ENCODE measurements at regions not wholly inside any gene's neighbourhood (a gene's known extent, or its start where the extent isn't known, plus 50 kb on each side); places are given as distances from the start of the nearest gene placed in this dataset.
"Not testable (repeated sequence)": the region's sequence is repeated elsewhere in the genome, so short reads cannot be mapped to it uniquely, and the experiment has no call there.

- no peaks in the 10 kb centered on the region for H3K9me3 Mint-ChIP-seq
- H3K36me3 ChIP-seq (ENCODE audit: insufficient read depth, low read length) = no peaks in the 10 kb centered on the region
- peaks cover 15 to 44% (median 27%) of the 10 kb centered on the region in 3 donors for H3K4me1 Mint-ChIP-seq
- H3K4me3 ChIP-seq (ENCODE audit: low read length) = no peak overlapping the region
- no peak overlapping the region for H3K4me3 Mint-ChIP-seq
- H3K27ac ChIP-seq (ENCODE audit: low read depth, low read length) = no peak overlapping the region
- peaks cover 32% of the 10 kb centered on the region for H3K4me1 ChIP-seq (ENCODE audit: insufficient read depth, low read length)
- H3K27ac Mint-ChIP-seq = no peak overlapping the region
- ChIA-PET POLR2A (no interaction called here), CTCF (no interaction called here)
- no peaks in the 10 kb centered on the region for H3K9me3 ChIP-seq (ENCODE audit: low read length)
- DNase-seq = no peak
- H3K27me3 Mint-ChIP-seq = peaks cover 24 to 38% of the 10 kb centered on the region in 2 donors
- no peaks in the 10 kb centered on the region for H3K27me3 ChIP-seq (ENCODE audit: insufficient read depth, low read length, poor library complexity, severe bottlenecking)
- H3K36me3 Mint-ChIP-seq = no peaks in the 10 kb centered on the region
These were observed 69.8 kb upstream of the SNX9 start for GRCh38 chr6:157753291-157753690.

DNA sequence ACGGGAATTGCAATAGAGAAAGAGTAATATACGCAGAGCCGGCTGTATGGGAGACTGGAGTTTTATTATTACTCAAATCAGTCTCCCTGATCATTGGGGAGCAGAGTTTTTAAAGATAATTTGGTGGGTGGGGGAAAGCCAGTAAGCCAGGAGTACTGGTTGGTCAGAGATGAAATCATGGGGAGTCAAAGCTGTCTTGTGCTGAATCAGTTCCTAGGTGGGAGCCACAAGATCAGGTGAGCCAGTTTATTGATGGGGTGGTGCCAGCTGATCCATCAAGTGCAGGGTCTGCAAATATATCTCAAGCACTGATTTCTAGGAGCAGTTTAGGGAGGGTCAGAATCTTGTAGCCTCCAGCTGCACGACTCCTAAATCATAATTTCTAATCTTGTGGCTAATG, 69.2 kb upstream of the SNX9 start:
- H3K27me3 ChIP-seq (ENCODE audit: insufficient read depth, low read length, poor library complexity, severe bottlenecking); H3K4me3 Mint-ChIP-seq; DNase-seq; H3K36me3 Mint-ChIP-seq; H3K27ac ChIP-seq (ENCODE audit: low read depth, low read length); H3K36me3 ChIP-seq (ENCODE audit: insufficient read depth, low read length); H3K27ac Mint-ChIP-seq; H3K4me3 ChIP-seq (ENCODE audit: low read length); H3K9me3 Mint-ChIP-seq; H3K9me3 ChIP-seq (ENCODE audit: low read length); POLR2A ChIA-PET: not testable (repeated sequence)
- CTCF ChIA-PET = interaction anchor here (11.4 kb wide), 1 partner anchor 123 kb away, joined by 157 read pairs; no protein-coding TSS in a partner anchor
- Mint-ChIP-seq H3K27me3 (peaks cover 25 to 37% of the 10 kb centered on the region in 2 donors), H3K4me1 (peaks cover 13 to 48% (median 26%) of the 10 kb centered on the region in 3 donors)
- H3K4me1 ChIP-seq (ENCODE audit: insufficient read depth, low read length) = peaks cover 27% of the 10 kb centered on the region

- peak in 1 of 5 donors; percentile 37 for DNase-seq
- H3K27me3 Mint-ChIP-seq = peaks cover 25 to 33% of the 10 kb centered on the region in 2 donors
- ChIA-PET CTCF (interaction anchor here (11.4 kb wide), 1 partner anchor 123 kb away, joined by 157 read pairs; no protein-coding TSS in a partner anchor), POLR2A (no interaction called here)
- H3K4me1 Mint-ChIP-seq = peaks cover 10 to 45% (median 24%) of the 10 kb centered on the region in 3 donors
- no peak overlapping the region for H3K27ac ChIP-seq (ENCODE audit: low read depth, low read length)
- no peaks in the 10 kb centered on the region for H3K9me3 ChIP-seq (ENCODE audit: low read length)
- no peaks in the 10 kb centered on the region for H3K36me3 Mint-ChIP-seq
- no peak overlapping the region for H3K4me3 ChIP-seq (ENCODE audit: low read length)
- H3K9me3 Mint-ChIP-seq = no peaks in the 10 kb centered on the region
- peaks cover 23% of the 10 kb centered on the region for H3K4me1 ChIP-seq (ENCODE audit: insufficient read depth, low read length)
- H3K36me3 ChIP-seq (ENCODE audit: insufficient read depth, low read length) = no peaks in the 10 kb centered on the region
- no peaks in the 10 kb centered on the region for H3K27me3 ChIP-seq (ENCODE audit: insufficient read depth, low read length, poor library complexity, severe bottlenecking)
- H3K27ac Mint-ChIP-seq = peak overlapping the region in 1 of 8 donors; percentile 72
- no peak overlapping the region for H3K4me3 Mint-ChIP-seq
These were observed 68.7 kb upstream of the SNX9 start for GRCh38 chr6:157754351-157754750.

DNA sequence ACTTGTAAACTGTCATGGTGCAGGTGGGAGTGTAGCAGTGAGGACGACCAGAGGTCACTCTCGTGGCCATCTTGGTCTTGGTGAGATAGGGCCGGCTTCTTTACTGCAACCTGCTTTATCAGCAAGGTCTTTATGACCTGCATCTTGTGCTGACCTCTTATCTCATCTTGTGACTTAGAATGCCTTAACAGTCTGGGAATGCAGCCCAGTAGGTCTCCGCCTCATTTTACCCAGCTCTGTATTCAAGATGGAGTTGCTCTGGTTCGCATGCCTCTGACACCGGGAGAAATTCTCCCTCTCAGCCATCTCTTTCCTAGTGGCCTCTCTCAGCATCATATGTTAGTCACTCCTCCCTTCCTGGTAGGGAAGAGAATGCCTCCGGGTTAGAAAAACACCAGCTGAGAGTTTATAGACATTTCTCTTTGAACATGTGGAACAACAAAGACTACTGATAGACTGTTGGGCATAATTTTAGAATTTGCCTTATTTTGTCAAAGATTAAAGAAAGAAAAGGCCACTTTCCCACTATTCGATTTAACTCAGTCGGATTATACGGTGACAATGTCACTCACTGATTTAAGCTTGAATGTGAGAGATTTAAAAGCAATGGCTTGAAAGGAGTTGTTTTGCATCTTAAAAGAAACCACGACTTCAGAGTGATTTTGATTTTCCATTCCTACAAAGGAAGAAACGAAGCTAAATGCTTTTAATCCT, 67.9 kb upstream of the SNX9 start:
- peak overlapping the region in 3 of 8 donors; percentile 20 to 74 (median 34) for H3K27ac Mint-ChIP-seq
- peaks cover 10 to 47% (median 25%) of the 10 kb centered on the region in 3 donors for H3K4me1 Mint-ChIP-seq
- no peaks in the 10 kb centered on the region for H3K36me3 ChIP-seq (ENCODE audit: insufficient read depth, low read length)
- no peaks in the 10 kb centered on the region for H3K36me3 Mint-ChIP-seq
- DNase-seq = no peak
- no peaks in the 10 kb centered on the region for H3K9me3 ChIP-seq (ENCODE audit: low read length)
- no peaks in the 10 kb centered on the region for H3K9me3 Mint-ChIP-seq
- H3K4me3 ChIP-seq (ENCODE audit: low read length) = no peak overlapping the region
- peak overlapping the region in 1 of 7 donors; percentile 41 for H3K4me3 Mint-ChIP-seq
- POLR2A ChIA-PET = interaction anchor here (1.1 kb wide), 1 partner anchor 118 kb away, joined by 4 read pairs; no protein-coding TSS in a partner anchor
- CTCF ChIA-PET = interaction anchor here (1.5 to 11.4 kb wide), 10 partner anchors 10 to 321 kb away, joined by 3 to 157 read pairs (median 10); no protein-coding TSS in a partner anchor
- peaks cover 25 to 30% of the 10 kb centered on the region in 2 donors for H3K27me3 Mint-ChIP-seq
- H3K27me3 ChIP-seq (ENCODE audit: insufficient read depth, low read length, poor library complexity, severe bottlenecking) = no peaks in the 10 kb centered on the region
- no peak overlapping the region for H3K27ac ChIP-seq (ENCODE audit: low read depth, low read length)
- H3K4me1 ChIP-seq (ENCODE audit: insufficient read depth, low read length) = peaks cover 24% of the 10 kb centered on the region

- Histone ChIP-seq H3K9me3 (ENCODE audit: low read length) (no peaks in the 10 kb centered on the region), H3K27ac (ENCODE audit: low read depth, low read length) (no peak overlapping the region), H3K36me3 (ENCODE audit: insufficient read depth, low read length) (no peaks in the 10 kb centered on the region), H3K4me3 (ENCODE audit: low read length) (no peak overlapping the region), H3K27me3 (ENCODE audit: insufficient read depth, low read length, poor library complexity, severe bottlenecking) (no peaks in the 10 kb centered on the region), H3K4me1 (ENCODE audit: insufficient read depth, low read length) (peaks cover 31% of the 10 kb centered on the region)
- H3K9me3 Mint-ChIP-seq = no peaks in the 10 kb centered on the region
- H3K27ac Mint-ChIP-seq = peak overlapping the region in 4 of 8 donors; percentile 20 to 89 (median 54)
- no peaks in the 10 kb centered on the region for H3K36me3 Mint-ChIP-seq
- ChIA-PET CTCF (interaction anchor here (0.6 to 11.4 kb wide), 20 partner anchors 9 to 320 kb away, joined by 3 to 157 read pairs (median 6); no protein-coding TSS in a partner anchor), POLR2A (interaction anchor here (1.1 kb wide), 1 partner anchor 117 kb away, joined by 4 read pairs; no protein-coding TSS in a partner anchor)
- peak overlapping the region in 1 of 7 donors; percentile 41 for H3K4me3 Mint-ChIP-seq
- peaks cover 16 to 54% (median 32%) of the 10 kb centered on the region in 3 donors for H3K4me1 Mint-ChIP-seq
- peak in 1 of 5 donors; percentile 79 for DNase-seq
- peaks cover 25 to 28% of the 10 kb centered on the region in 2 donors for H3K27me3 Mint-ChIP-seq
These were observed 67.2 kb upstream of the SNX9 start for GRCh38 chr6:157755746-157756411.

DNA sequence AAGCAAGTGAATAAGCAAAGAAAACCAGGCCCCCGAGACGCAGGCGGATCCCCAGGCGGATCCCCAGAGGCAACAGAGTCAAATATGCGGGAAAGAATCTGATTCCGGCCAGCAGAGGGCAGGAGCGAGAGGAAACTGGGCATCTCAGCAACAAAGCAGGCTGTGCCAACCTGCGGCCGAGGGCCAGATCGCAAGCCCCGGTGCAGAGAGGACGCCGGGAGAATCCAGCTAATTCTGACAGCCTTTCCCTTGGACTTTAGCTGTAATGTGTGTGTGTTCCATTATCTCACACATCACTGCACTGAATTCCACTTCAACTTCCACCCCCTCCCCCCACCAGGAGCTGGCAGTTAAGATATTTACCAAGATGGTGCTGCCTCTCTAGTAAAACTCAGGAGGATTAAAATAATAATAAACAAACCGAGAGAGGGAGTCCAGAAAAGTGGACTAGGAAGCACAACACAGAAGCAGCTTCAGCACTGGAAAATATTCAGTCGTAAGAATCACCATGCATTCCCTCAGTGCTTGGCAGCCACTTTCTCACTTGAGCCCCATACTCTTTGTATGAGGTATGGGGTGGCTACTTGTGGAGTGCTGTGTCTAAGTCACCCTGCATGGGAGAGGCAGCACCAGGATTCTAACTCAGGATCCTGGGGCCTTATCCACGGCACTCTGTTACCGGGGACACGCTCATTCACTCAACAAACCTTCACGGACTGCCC, 66.2 kb upstream of the SNX9 start:
- CTCF ChIA-PET = interaction anchor here (0.7 to 11.4 kb wide), 27 partner anchors 8 to 434 kb away, joined by 3 to 157 read pairs (median 5); partner anchors contain the start of gene TMEM242
- Mint-ChIP-seq H3K27ac (peak overlapping the region in 5 of 8 donors; percentile 7 to 89 (median 64)), H3K4me1 (peaks cover 26 to 64% (median 42%) of the 10 kb centered on the region in 3 donors), H3K4me3 (peak overlapping the region in 3 of 7 donors; percentile 20 to 41 (median 28)), H3K27me3 (peaks cover 23 to 25% of the 10 kb centered on the region in 2 donors), H3K36me3 (no peaks in the 10 kb centered on the region), H3K9me3 (no peaks in the 10 kb centered on the region)
- no peaks in the 10 kb centered on the region for H3K36me3 ChIP-seq (ENCODE audit: insufficient read depth, low read length)
- no peaks in the 10 kb centered on the region for H3K9me3 ChIP-seq (ENCODE audit: low read length)
- peak; percentile 63 to 82 (median 69) for DNase-seq
- POLR2A ChIA-PET = no interaction called here
- H3K27ac ChIP-seq (ENCODE audit: low read depth, low read length) = no peak overlapping the region
- H3K4me1 ChIP-seq (ENCODE audit: insufficient read depth, low read length) = peaks cover 41% of the 10 kb centered on the region
- H3K4me3 ChIP-seq (ENCODE audit: low read length) = no peak overlapping the region
- H3K27me3 ChIP-seq (ENCODE audit: insufficient read depth, low read length, poor library complexity, severe bottlenecking) = no peaks in the 10 kb centered on the region

GRCh38 chr6:157757430-157758403, 65.3 kb upstream of the SNX9 start:
- Mint-ChIP-seq H3K9me3 (no peaks in the 10 kb centered on the region), H3K4me3 (peak overlapping the region in 1 of 7 donors; percentile 49)
- peaks cover 50% of the 10 kb centered on the region for H3K4me1 ChIP-seq (ENCODE audit: insufficient read depth, low read length)

More at GRCh38 chr6:157757430-157758403, 65.3 kb upstream of the SNX9 start:
- POLR2A ChIA-PET = no interaction called here
- no peaks in the 10 kb centered on the region for H3K27me3 ChIP-seq (ENCODE audit: insufficient read depth, low read length, poor library complexity, severe bottlenecking)
- H3K4me3 ChIP-seq (ENCODE audit: low read length) = no peak overlapping the region
- peaks cover 23 to 25% of the 10 kb centered on the region in 2 donors for H3K27me3 Mint-ChIP-seq
- CTCF ChIA-PET = interaction anchor here (0.7 to 11.4 kb wide), 24 partner anchors 9 to 435 kb away, joined by 3 to 157 read pairs (median 5); partner anchors contain the start of gene TMEM242
- H3K27ac Mint-ChIP-seq = peak overlapping the region in 6 of 8 donors; percentile 43 to 81 (median 62)
- H3K27ac ChIP-seq (ENCODE audit: low read depth, low read length) = no peak overlapping the region
- peaks cover 29 to 73% (median 51%) of the 10 kb centered on the region in 3 donors for H3K4me1 Mint-ChIP-seq
- peaks cover 0 to 1% (median 0%) of the 10 kb centered on the region in 3 donors for H3K36me3 Mint-ChIP-seq
- no peaks in the 10 kb centered on the region for H3K36me3 ChIP-seq (ENCODE audit: insufficient read depth, low read length)
- no peak for DNase-seq
- H3K9me3 ChIP-seq (ENCODE audit: low read length) = no peaks in the 10 kb centered on the region

Data from CD8-positive, alpha-beta memory T cell (primary cell).